IPS-18a (cell line): ENCODE measurements at regions not wholly inside any gene's neighbourhood (a gene's known extent, or its start where the extent isn't known, plus 50 kb on each side); places are given as distances from the start of the nearest gene placed in this dataset.

Source experiments
- H3K27ac ChIP-seq: one replicate; pipeline ENCODE4 v1.5.1; 2013; ENCODE audit warnings: low read length
- H3K27me3 ChIP-seq: one replicate; pipeline ENCODE4 v1.6.1; 2013; ENCODE audit warnings: mild to moderate bottlenecking, low read length; ENCODE audit not compliant: control insufficient read depth, insufficient read depth
- H3K36me3 ChIP-seq: one replicate; pipeline ENCODE4 v1.6.1; 2013; ENCODE audit warnings: low read depth, low read length; ENCODE audit not compliant: control insufficient read depth
- H3K4me1 ChIP-seq: one replicate; pipeline ENCODE4 v1.6.1; 2013; ENCODE audit warnings: low read depth, low read length; ENCODE audit not compliant: control insufficient read depth
- H3K4me3 ChIP-seq: one replicate; pipeline ENCODE4 v1.5.1; 2013; ENCODE audit warnings: low read length
- H3K9ac ChIP-seq: one replicate; pipeline ENCODE4 v1.6.1; 2013; ENCODE audit warnings: mild to moderate bottlenecking, low read length, moderate library complexity
- H3K9me3 ChIP-seq: one replicate; pipeline ENCODE4 v1.6.1; 2013; ENCODE audit warnings: low read depth, low read length; ENCODE audit not compliant: control insufficient read depth

GRCh38 chr14:104428860-104429259, 150.7 kb upstream of the C14orf180 start:
- no peaks in the 10 kb centered on the region for H3K36me3 ChIP-seq
- no peaks in the 10 kb centered on the region for H3K4me1 ChIP-seq
- no peaks in the 10 kb centered on the region for H3K27me3 ChIP-seq
- no peak overlapping the region for H3K27ac ChIP-seq
- H3K4me3 ChIP-seq = no peak overlapping the region
- H3K9ac ChIP-seq = no peak overlapping the region
- no peaks in the 10 kb centered on the region for H3K9me3 ChIP-seq

DNA sequence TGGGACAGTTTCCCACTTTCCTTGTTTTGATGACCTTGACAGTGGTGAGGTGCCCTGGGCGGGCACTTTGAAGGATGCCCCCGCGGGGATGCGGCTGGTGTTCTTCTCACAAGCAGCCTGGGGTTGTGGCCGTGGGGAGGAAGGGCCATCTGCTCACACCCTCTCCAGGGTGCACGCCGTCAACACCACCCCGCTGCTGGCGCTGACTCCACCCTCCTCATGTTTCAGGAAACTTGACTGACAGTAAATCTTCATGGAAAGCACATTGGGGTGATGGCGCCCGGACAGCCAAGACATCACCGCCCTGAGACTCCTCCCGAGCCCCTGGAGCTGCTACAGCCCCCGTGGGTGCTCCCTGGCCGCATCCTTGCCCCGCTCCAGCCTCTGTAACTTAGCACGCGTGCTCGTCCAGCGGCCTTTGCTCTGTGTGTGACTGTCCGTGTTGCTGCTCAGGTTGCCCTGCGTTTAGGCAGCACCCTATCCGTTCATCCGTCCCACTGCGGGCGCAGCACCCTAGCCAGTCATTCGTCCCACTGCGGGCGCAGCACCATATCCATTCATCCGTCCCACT, 150.2 kb upstream of the C14orf180 start:
- H3K4me1 ChIP-seq = no peaks in the 10 kb centered on the region
- no peaks in the 10 kb centered on the region for H3K27me3 ChIP-seq
- no peaks in the 10 kb centered on the region for H3K9me3 ChIP-seq
- H3K36me3 ChIP-seq = no peaks in the 10 kb centered on the region
- H3K9ac ChIP-seq = no peak overlapping the region
- no peak overlapping the region for H3K27ac ChIP-seq
- no peak overlapping the region for H3K4me3 ChIP-seq

DNA sequence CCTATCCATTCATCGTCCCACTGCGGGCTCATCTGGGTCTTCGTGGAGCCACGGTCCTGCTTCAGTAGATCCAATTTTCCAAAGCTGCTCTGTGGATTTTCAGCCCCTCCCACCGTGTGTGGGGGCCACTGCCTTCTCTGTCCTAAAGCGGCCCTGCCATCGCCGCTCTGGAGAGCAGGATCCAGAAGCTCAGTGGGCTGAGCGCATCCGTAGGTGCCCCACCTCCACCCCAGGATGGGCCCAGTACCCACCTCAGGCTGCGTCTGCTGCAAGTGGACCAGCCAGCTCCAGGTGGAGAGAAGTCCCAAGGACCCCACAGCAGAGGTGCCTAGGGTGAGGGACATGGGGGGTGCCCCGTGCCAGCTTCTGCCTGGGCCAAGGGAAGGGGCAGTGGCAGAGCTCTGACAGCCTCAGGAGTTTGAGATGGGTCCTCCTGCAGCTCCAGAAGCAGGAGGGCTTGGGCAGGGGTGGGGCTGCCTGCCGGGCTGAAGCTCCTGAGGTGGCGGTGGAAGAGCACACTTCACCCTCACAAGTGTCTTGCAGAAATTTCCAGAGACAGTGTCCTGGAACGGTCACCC, 148.1 kb upstream of the C14orf180 start:
- Histone ChIP-seq H3K9ac (no peak overlapping the region), H3K27ac (no peak overlapping the region), H3K9me3 (no peaks in the 10 kb centered on the region), H3K4me1 (peaks cover 3% of the 10 kb centered on the region), H3K36me3 (no peaks in the 10 kb centered on the region), H3K4me3 (no peak overlapping the region), H3K27me3 (no peaks in the 10 kb centered on the region)

DNA sequence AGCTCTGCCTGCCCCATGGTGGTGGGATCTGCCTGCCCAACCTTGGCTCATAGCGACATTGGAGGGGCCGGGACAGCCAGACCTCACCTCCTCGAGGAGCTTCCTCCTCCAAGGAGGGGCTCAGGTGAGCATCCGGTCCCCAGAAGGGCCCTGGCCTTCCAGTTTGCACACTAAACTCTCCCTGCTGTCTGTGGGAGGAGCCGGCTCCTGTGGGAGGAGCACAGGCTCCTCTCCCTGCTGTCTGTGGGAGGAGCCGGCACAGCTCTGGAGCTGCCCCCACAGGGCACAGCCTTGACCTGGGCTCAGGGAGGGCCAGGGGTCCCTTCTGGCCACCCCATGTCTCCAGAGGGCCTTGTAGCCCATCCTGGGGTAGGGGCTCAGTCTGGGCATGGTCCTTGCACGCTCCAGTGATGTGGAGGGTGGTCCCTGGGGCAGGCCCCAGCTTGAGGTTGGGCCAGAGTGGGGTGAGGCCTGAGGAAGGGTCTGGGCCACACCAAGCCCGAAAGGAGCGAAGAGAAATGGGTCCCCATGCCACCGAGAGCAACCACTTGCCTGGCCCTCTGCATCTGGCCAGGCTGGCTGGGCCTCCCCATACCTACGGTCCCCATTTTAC, 147.5 kb upstream of the C14orf180 start:
- Histone ChIP-seq H3K9ac (no peak overlapping the region), H3K36me3 (no peaks in the 10 kb centered on the region), H3K9me3 (no peaks in the 10 kb centered on the region), H3K27ac (no peak overlapping the region), H3K4me3 (no peak overlapping the region), H3K27me3 (no peaks in the 10 kb centered on the region), H3K4me1 (peaks cover 9% of the 10 kb centered on the region)

GRCh38 chr14:104432611-104433231, 146.8 kb upstream of the C14orf180 start:
- H3K27me3 ChIP-seq = no peaks in the 10 kb centered on the region
- no peak overlapping the region for H3K27ac ChIP-seq
- no peaks in the 10 kb centered on the region for H3K9me3 ChIP-seq
- no peak overlapping the region for H3K9ac ChIP-seq
- H3K36me3 ChIP-seq = no peaks in the 10 kb centered on the region
- H3K4me1 ChIP-seq = peaks cover 10% of the 10 kb centered on the region
- no peak overlapping the region for H3K4me3 ChIP-seq

- H3K9me3 ChIP-seq = no peaks in the 10 kb centered on the region
- H3K9ac ChIP-seq = no peak overlapping the region
- H3K4me3 ChIP-seq = no peak overlapping the region
- no peak overlapping the region for H3K27ac ChIP-seq
- H3K4me1 ChIP-seq = peaks cover 10% of the 10 kb centered on the region
- no peaks in the 10 kb centered on the region for H3K27me3 ChIP-seq
- no peaks in the 10 kb centered on the region for H3K36me3 ChIP-seq
Observed at GRCh38 chr14:104433401-104434213, 146.0 kb upstream of the C14orf180 start.

- Histone ChIP-seq H3K27me3 (no peaks in the 10 kb centered on the region), H3K4me1 (peaks cover 10% of the 10 kb centered on the region), H3K27ac (no peak overlapping the region), H3K9me3 (no peaks in the 10 kb centered on the region), H3K4me3 (no peak overlapping the region), H3K36me3 (no peaks in the 10 kb centered on the region), H3K9ac (no peak overlapping the region)
Observed at GRCh38 chr14:104434214-104435076, 145.1 kb upstream of the C14orf180 start.

- Histone ChIP-seq H3K4me3 (no peak overlapping the region), H3K27me3 (no peaks in the 10 kb centered on the region), H3K9me3 (no peaks in the 10 kb centered on the region)
Observed at GRCh38 chr14:104435147-104436046, 144.2 kb upstream of the C14orf180 start.

DNA sequence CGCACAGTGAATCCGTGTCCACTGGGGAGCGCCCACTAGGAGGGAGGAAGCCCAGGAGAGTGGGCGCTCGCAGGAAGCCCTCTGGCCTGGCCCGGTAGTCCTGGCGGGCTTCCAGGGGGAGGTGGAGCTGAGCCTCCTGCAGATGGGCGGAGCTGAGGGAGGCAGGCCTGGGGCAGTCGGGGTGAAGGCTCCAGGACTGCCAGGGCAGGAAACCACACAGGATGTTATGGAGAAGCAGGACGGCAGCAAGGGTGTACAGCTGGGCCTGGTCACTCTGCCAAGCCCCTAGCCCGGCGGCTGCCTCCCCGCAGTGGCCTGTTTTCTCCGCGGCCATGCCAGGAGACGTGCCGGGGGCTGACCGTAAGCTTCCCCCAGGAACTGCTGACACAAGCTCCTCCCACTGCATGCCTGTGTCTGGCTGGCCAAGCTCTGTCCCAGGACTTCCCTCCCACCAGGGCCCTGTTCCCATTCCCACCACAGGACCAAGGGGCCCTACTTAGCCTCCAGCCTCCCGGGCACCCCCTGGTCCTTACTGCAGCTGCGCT, 143.4 kb upstream of the C14orf180 start:
- Histone ChIP-seq H3K9me3 (no peaks in the 10 kb centered on the region), H3K27ac (no peak overlapping the region), H3K4me1 (peaks cover 10% of the 10 kb centered on the region), H3K4me3 (no peak overlapping the region), H3K27me3 (no peaks in the 10 kb centered on the region), H3K9ac (no peak overlapping the region), H3K36me3 (no peaks in the 10 kb centered on the region)

More at GRCh38 chr14:104435147-104436046, 144.2 kb upstream of the C14orf180 start:
- no peak overlapping the region for H3K9ac ChIP-seq
- peaks cover 10% of the 10 kb centered on the region for H3K4me1 ChIP-seq
- H3K27ac ChIP-seq = no peak overlapping the region
- no peaks in the 10 kb centered on the region for H3K36me3 ChIP-seq
